ENCODE measurements at regions not wholly inside any gene's neighbourhood (a gene's known extent, or its start where the extent isn't known, plus 50 kb on each side); places are given as distances from the start of the nearest gene placed in this dataset.

- no peak for TF ChIP-seq MAX (IDR thresholded peaks at IDR 0.05)
- no peak for TF ChIP-seq TBP (IDR thresholded peaks at IDR 0.05; ENCODE audit: low read depth, low read length)
- no peak for TF ChIP-seq EP300 (IDR thresholded peaks at IDR 0.05; ENCODE audit: borderline replicate concordance in 1 of 2, low read depth in 2 of 2, low read length in 2 of 2)
- no peak for TF ChIP-seq USF2 (IDR thresholded peaks at IDR 0.05; ENCODE audit: low read length)
- TF ChIP-seq CREB1 (IDR thresholded peaks at IDR 0.05), result no peak
- no peak for TF ChIP-seq CHD1 (IDR thresholded peaks at IDR 0.05; ENCODE audit: low read depth, low read length)
- TF ChIP-seq PHF8 (conservative IDR thresholded peaks at IDR 0.05; ENCODE audit: low read depth, low read length), result no peak
- TF ChIP-seq KDM1A (IDR thresholded peaks at IDR 0.05; ENCODE audit: borderline replicate concordance, low read length), result no peak
- TF ChIP-seq ASH2L (IDR thresholded peaks at IDR 0.05; ENCODE audit: low read length), result no peak
These were observed 309.2 kb downstream of the SLC16A7 start (continued) for GRCh38 chr12:59904874-59905521.
